GM23338 (cell line): ENCODE measurements at regions not wholly inside any gene's neighbourhood (a gene's known extent, or its start where the extent isn't known, plus 50 kb on each side); places are given as distances from the start of the nearest gene placed in this dataset.

Experiments used
- ATAC-seq: fragments of 200-7000 bp; cut with Tn5 transposase; 3 replicates; pipeline ENCODE4 v1.9.1; 2020
- DNase-seq: peaks from one replicate; pipeline ENCODE4 v3.0.0-alpha.2; 2015; ENCODE audit warnings: low spot score
- H2AFZ ChIP-seq: fragments of 200-600 bp; sonication (generic); 2 replicates; pipeline ENCODE4 v1.8.0; 2016; ENCODE audit warnings: antibody characterized with exemption, mild to moderate bottlenecking, moderate library complexity
- H3F3A ChIP-seq: fragments of 200-600 bp; sonication (generic); replicated peaks from 2 replicates; pipeline ENCODE4 v1.8.0; 2017; ENCODE audit warnings: antibody characterized with exemption, mixed run types, low read depth
- H3K27ac ChIP-seq: fragments of 200-600 bp; sonication (generic); 2 replicates; pipeline ENCODE4 v1.6.1; 2016; ENCODE audit warnings: low read depth
- H3K27me3 ChIP-seq: fragments of 200-600 bp; sonication (generic); 2 replicates; pipeline ENCODE4 v1.8.0; 2016; ENCODE audit warnings: mild to moderate bottlenecking, mixed run types, moderate library complexity; ENCODE audit not compliant: insufficient read depth
- H3K36me3 ChIP-seq: fragments of 200-600 bp; sonication (generic); 2 replicates; pipeline ENCODE4 v1.8.0; 2016; ENCODE audit warnings: mild to moderate bottlenecking; ENCODE audit not compliant: insufficient read depth
- H3K4me1 ChIP-seq: fragments of 200-600 bp; sonication (generic); 2 replicates; pipeline ENCODE4 v1.8.0; 2016; ENCODE audit warnings: mild to moderate bottlenecking, moderate library complexity; ENCODE audit not compliant: insufficient read depth
- H3K4me2 ChIP-seq: fragments of 200-600 bp; sonication (generic); 2 replicates; pipeline ENCODE4 v1.7.1; 2017; ENCODE audit warnings: mixed run types
- H3K4me3 ChIP-seq: fragments of 200-600 bp; sonication (generic); 2 replicates; pipeline ENCODE4 v1.6.1; 2016; ENCODE audit warnings: mixed run types
- H3K79me2 ChIP-seq: fragments of 200-600 bp; sonication (generic); replicated peaks from 2 replicates; pipeline ENCODE4 v1.8.0; 2017; ENCODE audit warnings: mild to moderate bottlenecking; ENCODE audit not compliant: insufficient read depth
- H3K9me2 ChIP-seq: fragments of 200-600 bp; sonication (generic); 2 replicates; pipeline ENCODE4 v1.8.0; 2017; ENCODE audit not compliant: insufficient read depth
- H4K20me1 ChIP-seq: fragments of 200-600 bp; sonication (generic); replicated peaks from 2 replicates; pipeline ENCODE4 v1.8.0; 2017; ENCODE audit warnings: mild to moderate bottlenecking; ENCODE audit not compliant: insufficient read depth
- H3K27ac Mint-ChIP-seq: 2 replicates; pipeline ENCODE4 v1.8.0; 2020; ENCODE audit warnings: inconsistent platforms, mild to moderate bottlenecking, moderate library complexity, mixed read lengths
- H3K27me3 Mint-ChIP-seq: 3 replicates; pipeline ENCODE4 v1.8.0; 2022; ENCODE audit warnings: low read depth, mild to moderate bottlenecking, moderate library complexity, mixed read lengths, inconsistent platforms; ENCODE audit not compliant: insufficient read depth, poor library complexity
- H3K36me3 Mint-ChIP-seq: 3 replicates; pipeline ENCODE4 v1.8.0; 2021; ENCODE audit warnings: low read depth, mild to moderate bottlenecking, inconsistent platforms, moderate library complexity, mixed read lengths
- H3K4me1 Mint-ChIP-seq: 3 replicates; pipeline ENCODE4 v1.8.0; 2020; ENCODE audit warnings: mild to moderate bottlenecking, inconsistent platforms, mixed read lengths
- H3K4me3 Mint-ChIP-seq: 3 replicates; pipeline ENCODE4 v1.8.0; 2021; ENCODE audit warnings: moderate library complexity, mild to moderate bottlenecking, inconsistent platforms, mixed read lengths
- H3K9me3 Mint-ChIP-seq: 3 replicates; pipeline ENCODE4 v1.8.0; 2020; ENCODE audit warnings: moderate library complexity, mild to moderate bottlenecking, inconsistent platforms, mixed read lengths
- CTCF ChIP-seq, 2 experiments: fragments of 200-600 bp in 1 of 2; sonication (generic) in 1 of 2; conservative IDR thresholded peaks; 2 replicates each; pipeline versions ENCODE4 v1.5.1 to v1.6.1; 2016 to 2017; ENCODE audit warnings: antibody characterized with exemption in 2 of 2, low read depth in 2 of 2, mild to moderate bottlenecking in 2 of 2, moderate library complexity in 1 of 2
- TF ChIP-seq, protein P1 (sequence below): fragments of 250-450 bp; sonication (Bioruptor Pico); IDR thresholded peaks from 2 replicates; pipeline ENCODE4 v1.5.0; 2020; ENCODE audit warnings: mild to moderate bottlenecking, moderate library complexity
- TF ChIP-seq, protein P2 (sequence below): IDR thresholded peaks from one replicate; pipeline ENCODE4 v1.6.1; 2018; ENCODE audit warnings: antibody characterized with exemption; ENCODE audit not compliant: unreplicated experiment

DNA sequence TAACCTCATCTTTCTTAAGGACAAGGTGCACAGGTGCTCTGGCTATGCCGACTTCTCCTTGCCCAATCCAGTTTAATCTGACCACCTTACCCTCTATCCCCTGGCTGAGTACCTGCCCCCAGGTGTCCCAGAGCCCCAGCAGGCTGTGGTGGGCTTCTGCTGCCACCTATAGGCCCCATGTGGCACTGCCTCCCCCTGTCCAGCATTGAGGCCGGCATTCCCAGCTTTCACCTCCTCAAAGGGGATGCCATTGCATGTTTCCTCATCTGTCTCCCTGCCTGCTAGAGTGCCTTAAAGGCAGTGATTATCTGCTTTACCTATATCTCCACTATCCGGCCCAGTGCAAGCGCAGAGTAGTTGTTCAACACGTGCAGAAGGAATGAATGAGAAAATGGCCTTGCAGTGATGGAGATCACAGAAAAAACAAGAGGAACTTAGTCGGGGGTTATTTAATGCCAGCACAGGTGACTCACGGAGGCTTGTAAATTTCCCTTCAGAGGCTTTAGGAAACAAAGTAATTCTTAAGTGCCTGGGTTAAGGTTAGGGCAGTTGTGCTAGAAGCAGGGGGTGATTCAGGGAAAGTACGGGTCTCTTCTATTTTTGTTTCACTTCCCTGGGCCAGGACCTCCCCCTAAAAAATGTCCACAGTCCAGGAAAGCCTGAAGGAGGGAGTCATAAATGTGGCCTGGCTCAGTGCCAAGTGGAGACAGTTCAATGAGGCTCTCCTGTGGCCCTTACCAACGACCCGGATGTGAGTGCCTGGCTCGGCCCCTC is 131.8 kb upstream of the NGF start:
- Mint-ChIP-seq H3K9me3 (no peaks in the 10 kb centered on the region), H3K27me3 (peaks cover 6% of the 10 kb centered on the region), H3K36me3 (no peaks in the 10 kb centered on the region), H3K4me3 (no peak overlapping the region), H3K27ac (no peak overlapping the region), H3K4me1 (peaks cover 4% of the 10 kb centered on the region; the same call in 1 of the 3 replicates)
- Histone ChIP-seq H3K4me1 (no peaks in the 10 kb centered on the region), H4K20me1 (no peaks in the 10 kb centered on the region), H3K4me3 (no peak overlapping the region), H3K9me2 (no peaks in the 10 kb centered on the region), H3K27me3 (no peaks in the 10 kb centered on the region), H3K4me2 (no peak overlapping the region), H3K27ac (no peak overlapping the region), H3K36me3 (no peaks in the 10 kb centered on the region), H2AFZ (peak overlapping the region; percentile 69), H3F3A (no peaks in the 10 kb centered on the region), H3K79me2 (no peaks in the 10 kb centered on the region)
- TF ChIP-seq CTCF (conservative IDR thresholded peaks at IDR 0.05; ENCODE audit: low read depth in 2 of 2): peak; percentile 94 to 98
- TF ChIP-seq, protein P1, sequence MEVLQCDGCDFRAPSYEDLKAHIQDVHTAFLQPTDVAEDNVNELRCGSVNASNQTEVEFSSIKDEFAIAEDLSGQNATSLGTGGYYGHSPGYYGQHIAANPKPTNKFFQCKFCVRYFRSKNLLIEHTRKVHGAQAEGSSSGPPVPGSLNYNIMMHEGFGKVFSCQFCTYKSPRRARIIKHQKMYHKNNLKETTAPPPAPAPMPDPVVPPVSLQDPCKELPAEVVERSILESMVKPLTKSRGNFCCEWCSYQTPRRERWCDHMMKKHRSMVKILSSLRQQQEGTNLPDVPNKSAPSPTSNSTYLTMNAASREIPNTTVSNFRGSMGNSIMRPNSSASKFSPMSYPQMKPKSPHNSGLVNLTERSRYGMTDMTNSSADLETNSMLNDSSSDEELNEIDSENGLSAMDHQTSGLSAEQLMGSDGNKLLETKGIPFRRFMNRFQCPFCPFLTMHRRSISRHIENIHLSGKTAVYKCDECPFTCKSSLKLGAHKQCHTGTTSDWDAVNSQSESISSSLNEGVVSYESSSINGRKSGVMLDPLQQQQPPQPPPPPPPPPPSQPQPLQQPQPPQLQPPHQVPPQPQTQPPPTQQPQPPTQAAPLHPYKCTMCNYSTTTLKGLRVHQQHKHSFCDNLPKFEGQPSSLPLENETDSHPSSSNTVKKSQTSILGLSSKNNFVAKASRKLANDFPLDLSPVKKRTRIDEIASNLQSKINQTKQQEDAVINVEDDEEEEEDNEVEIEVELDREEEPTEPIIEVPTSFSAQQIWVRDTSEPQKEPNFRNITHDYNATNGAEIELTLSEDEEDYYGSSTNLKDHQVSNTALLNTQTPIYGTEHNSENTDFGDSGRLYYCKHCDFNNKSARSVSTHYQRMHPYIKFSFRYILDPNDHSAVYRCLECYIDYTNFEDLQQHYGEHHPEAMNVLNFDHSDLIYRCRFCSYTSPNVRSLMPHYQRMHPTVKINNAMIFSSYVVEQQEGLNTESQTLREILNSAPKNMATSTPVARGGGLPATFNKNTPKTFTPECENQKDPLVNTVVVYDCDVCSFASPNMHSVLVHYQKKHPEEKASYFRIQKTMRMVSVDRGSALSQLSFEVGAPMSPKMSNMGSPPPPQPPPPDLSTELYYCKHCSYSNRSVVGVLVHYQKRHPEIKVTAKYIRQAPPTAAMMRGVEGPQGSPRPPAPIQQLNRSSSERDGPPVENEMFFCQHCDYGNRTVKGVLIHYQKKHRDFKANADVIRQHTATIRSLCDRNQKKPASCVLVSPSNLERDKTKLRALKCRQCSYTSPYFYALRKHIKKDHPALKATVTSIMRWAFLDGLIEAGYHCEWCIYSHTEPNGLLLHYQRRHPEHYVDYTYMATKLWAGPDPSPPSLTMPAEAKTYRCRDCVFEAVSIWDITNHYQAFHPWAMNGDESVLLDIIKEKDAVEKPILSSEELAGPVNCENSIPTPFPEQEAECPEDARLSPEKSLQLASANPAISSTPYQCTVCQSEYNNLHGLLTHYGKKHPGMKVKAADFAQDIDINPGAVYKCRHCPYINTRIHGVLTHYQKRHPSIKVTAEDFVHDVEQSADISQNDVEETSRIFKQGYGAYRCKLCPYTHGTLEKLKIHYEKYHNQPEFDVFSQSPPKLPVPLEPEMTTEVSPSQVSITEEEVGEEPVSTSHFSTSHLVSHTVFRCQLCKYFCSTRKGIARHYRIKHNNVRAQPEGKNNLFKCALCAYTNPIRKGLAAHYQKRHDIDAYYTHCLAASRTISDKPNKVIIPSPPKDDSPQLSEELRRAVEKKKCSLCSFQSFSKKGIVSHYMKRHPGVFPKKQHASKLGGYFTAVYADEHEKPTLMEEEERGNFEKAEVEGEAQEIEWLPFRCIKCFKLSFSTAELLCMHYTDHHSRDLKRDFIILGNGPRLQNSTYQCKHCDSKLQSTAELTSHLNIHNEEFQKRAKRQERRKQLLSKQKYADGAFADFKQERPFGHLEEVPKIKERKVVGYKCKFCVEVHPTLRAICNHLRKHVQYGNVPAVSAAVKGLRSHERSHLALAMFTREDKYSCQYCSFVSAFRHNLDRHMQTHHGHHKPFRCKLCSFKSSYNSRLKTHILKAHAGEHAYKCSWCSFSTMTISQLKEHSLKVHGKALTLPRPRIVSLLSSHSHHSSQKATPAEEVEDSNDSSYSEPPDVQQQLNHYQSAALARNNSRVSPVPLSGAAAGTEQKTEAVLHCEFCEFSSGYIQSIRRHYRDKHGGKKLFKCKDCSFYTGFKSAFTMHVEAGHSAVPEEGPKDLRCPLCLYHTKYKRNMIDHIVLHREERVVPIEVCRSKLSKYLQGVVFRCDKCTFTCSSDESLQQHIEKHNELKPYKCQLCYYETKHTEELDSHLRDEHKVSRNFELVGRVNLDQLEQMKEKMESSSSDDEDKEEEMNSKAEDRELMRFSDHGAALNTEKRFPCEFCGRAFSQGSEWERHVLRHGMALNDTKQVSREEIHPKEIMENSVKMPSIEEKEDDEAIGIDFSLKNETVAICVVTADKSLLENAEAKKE (CRISPR knock-in tag): no peak
- TF ChIP-seq, protein P2, sequence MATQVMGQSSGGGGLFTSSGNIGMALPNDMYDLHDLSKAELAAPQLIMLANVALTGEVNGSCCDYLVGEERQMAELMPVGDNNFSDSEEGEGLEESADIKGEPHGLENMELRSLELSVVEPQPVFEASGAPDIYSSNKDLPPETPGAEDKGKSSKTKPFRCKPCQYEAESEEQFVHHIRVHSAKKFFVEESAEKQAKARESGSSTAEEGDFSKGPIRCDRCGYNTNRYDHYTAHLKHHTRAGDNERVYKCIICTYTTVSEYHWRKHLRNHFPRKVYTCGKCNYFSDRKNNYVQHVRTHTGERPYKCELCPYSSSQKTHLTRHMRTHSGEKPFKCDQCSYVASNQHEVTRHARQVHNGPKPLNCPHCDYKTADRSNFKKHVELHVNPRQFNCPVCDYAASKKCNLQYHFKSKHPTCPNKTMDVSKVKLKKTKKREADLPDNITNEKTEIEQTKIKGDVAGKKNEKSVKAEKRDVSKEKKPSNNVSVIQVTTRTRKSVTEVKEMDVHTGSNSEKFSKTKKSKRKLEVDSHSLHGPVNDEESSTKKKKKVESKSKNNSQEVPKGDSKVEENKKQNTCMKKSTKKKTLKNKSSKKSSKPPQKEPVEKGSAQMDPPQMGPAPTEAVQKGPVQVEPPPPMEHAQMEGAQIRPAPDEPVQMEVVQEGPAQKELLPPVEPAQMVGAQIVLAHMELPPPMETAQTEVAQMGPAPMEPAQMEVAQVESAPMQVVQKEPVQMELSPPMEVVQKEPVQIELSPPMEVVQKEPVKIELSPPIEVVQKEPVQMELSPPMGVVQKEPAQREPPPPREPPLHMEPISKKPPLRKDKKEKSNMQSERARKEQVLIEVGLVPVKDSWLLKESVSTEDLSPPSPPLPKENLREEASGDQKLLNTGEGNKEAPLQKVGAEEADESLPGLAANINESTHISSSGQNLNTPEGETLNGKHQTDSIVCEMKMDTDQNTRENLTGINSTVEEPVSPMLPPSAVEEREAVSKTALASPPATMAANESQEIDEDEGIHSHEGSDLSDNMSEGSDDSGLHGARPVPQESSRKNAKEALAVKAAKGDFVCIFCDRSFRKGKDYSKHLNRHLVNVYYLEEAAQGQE: peak; percentile 26
- peak; percentile 94 for ATAC-seq
- peak; percentile 85 for DNase-seq
